D341Med (cell line): ENCODE measurements at regions not wholly inside any gene's neighbourhood (a gene's known extent, or its start where the extent isn't known, plus 50 kb on each side); places are given as distances from the start of the nearest gene placed in this dataset.
A peak's percentile ranks its signal among the peaks of the same experiment; 100 is the strongest.
"Not testable (repeated sequence)": the region's sequence is repeated elsewhere in the genome, so short reads cannot be mapped to it uniquely, and the experiment has no call there.

Experiments
- DNase-seq: peaks from one replicate; pipeline ENCODE4 v3.0.0; 2012; ENCODE audit warnings: low spot score

- no peak for DNase-seq
Measured at GRCh38 chr4:148542922-148543623, 100.9 kb upstream of the NR3C2 start.

- DNase-seq = no peak
Measured at GRCh38 chr4:148540622-148541326, 98.6 kb upstream of the NR3C2 start.

GRCh38 chr4:148539387-148539786, 97.2 kb upstream of the NR3C2 start:
- DNase-seq = no peak

GRCh38 chr4:148533851-148534250, 91.6 kb upstream of the NR3C2 start:
- DNase-seq = not testable (repeated sequence)

- DNase-seq = no peak
Measured at GRCh38 chr4:148530114-148530513, 87.9 kb upstream of the NR3C2 start.

GRCh38 chr4:148527571-148527970, 85.4 kb upstream of the NR3C2 start:
- no peak for DNase-seq

- DNase-seq = no peak
Measured at GRCh38 chr4:148522995-148523394, 80.8 kb upstream of the NR3C2 start.

- no peak for DNase-seq
Measured at GRCh38 chr4:148515248-148515647, 73.0 kb upstream of the NR3C2 start.

GRCh38 chr4:148514581-148514980, 72.4 kb upstream of the NR3C2 start:
- DNase-seq = no peak

- no peak for DNase-seq
Measured at GRCh38 chr4:148514041-148514440, 71.8 kb upstream of the NR3C2 start.

- no peak for DNase-seq
Measured at GRCh38 chr4:148510211-148510610, 68.0 kb upstream of the NR3C2 start.

- DNase-seq = no peak
Measured at GRCh38 chr4:148503681-148504080, 61.5 kb upstream of the NR3C2 start.

GRCh38 chr4:148497258-148497657, 55.0 kb upstream of the NR3C2 start:
- peak; percentile 23 for DNase-seq

- DNase-seq = no peak
Measured at GRCh38 chr4:148495463-148495862, 53.2 kb upstream of the NR3C2 start.
